ENCODE measurements at regions not wholly inside any gene's neighbourhood (a gene's known extent, or its start where the extent isn't known, plus 50 kb on each side); places are given as distances from the start of the nearest gene placed in this dataset.
"Not testable (repeated sequence)": the region's sequence is repeated elsewhere in the genome, so short reads cannot be mapped to it uniquely, and the experiment has no call there.

- ATAC-seq = no peak
- no peak for DNase-seq
These were observed 235.8 kb downstream of the EPHA7 start for GRCh38 chr6:93183531-93183972.

- DNase-seq (no peak), ATAC-seq (no peak)
These were observed 236.3 kb downstream of the EPHA7 start for GRCh38 chr6:93182938-93183479.

- DNase-seq (no peak), ATAC-seq (no peak)
These were observed 241.4 kb downstream of the EPHA7 start for GRCh38 chr6:93177918-93178317.

- ATAC-seq = no peak
These were observed 241.9 kb downstream of the EPHA7 start for GRCh38 chr6:93177438-93177837.

GRCh38 chr6:93176070-93176469 is 243.3 kb downstream of the EPHA7 start:
- ATAC-seq (no peak), DNase-seq (no peak)

More at GRCh38 chr6:93177438-93177837, 241.9 kb downstream of the EPHA7 start:
- DNase-seq = no peak

GRCh38 chr6:93173573-93173972 is 245.8 kb downstream of the EPHA7 start:
- DNase-seq, ATAC-seq: not testable (repeated sequence)

GRCh38 chr6:93165850-93166430 is 253.4 kb downstream of the EPHA7 start:
- DNase-seq = no peak
- no peak for ATAC-seq

GRCh38 chr6:93164781-93165180 is 254.6 kb downstream of the EPHA7 start:
- no peak for ATAC-seq
- no peak for DNase-seq

GRCh38 chr6:93163146-93163545 is 256.2 kb downstream of the EPHA7 start:
- no peak for ATAC-seq
- DNase-seq = no peak

- ATAC-seq (no peak), DNase-seq (no peak)
These were observed 279.8 kb downstream of the EPHA7 start for GRCh38 chr6:93139408-93140081.

GRCh38 chr6:93136111-93136510 is 283.2 kb downstream of the EPHA7 start:
- no peak for ATAC-seq
- DNase-seq = no peak

GRCh38 chr6:93124006-93124632 is 295.2 kb downstream of the EPHA7 start:
- no peak for DNase-seq
- no peak for ATAC-seq

- no peak for ATAC-seq
These were observed 295.8 kb downstream of the EPHA7 start for GRCh38 chr6:93123585-93123984.

GRCh38 chr6:93120154-93120742 is 299.1 kb downstream of the EPHA7 start:
- ATAC-seq = no peak
- no peak for DNase-seq

More at GRCh38 chr6:93123585-93123984, 295.8 kb downstream of the EPHA7 start:
- DNase-seq = no peak

- ATAC-seq = no peak
- no peak for DNase-seq
These were observed 313.5 kb downstream of the EPHA7 start for GRCh38 chr6:93105907-93106306.

GRCh38 chr6:93105017-93105416 is 314.3 kb downstream of the EPHA7 start:
- no peak for DNase-seq
- ATAC-seq = no peak

GRCh38 chr6:93104195-93104817 is 315.1 kb downstream of the EPHA7 start:
- ATAC-seq = no peak
- DNase-seq = no peak

- no peak for ATAC-seq
- DNase-seq = no peak
These were observed 330.5 kb downstream of the EPHA7 start for GRCh38 chr6:93088621-93089501.

- no peak for ATAC-seq
- DNase-seq = no peak
These were observed 331.8 kb downstream of the EPHA7 start for GRCh38 chr6:93087606-93088005.

- no peak for DNase-seq
- ATAC-seq = no peak
These were observed 333.0 kb downstream of the EPHA7 start for GRCh38 chr6:93086351-93086750.

Data from stimulated activated naive CD8-positive, alpha-beta T cell treated with anti-CD3 and anti-CD28 coated beads, Interleukin-15, Interleukin-2, amounts not matched to agents 100 U/mL and 50 U/mL, for 24 hours (primary cell).